Neural crest cell (in vitro differentiated cells): ENCODE measurements at regions not wholly inside any gene's neighbourhood (a gene's known extent, or its start where the extent isn't known, plus 50 kb on each side); places are given as distances from the start of the nearest gene placed in this dataset.
"Not testable (repeated sequence)": the region's sequence is repeated elsewhere in the genome, so short reads cannot be mapped to it uniquely, and the experiment has no call there.

Experiments
- DNase-seq: peaks from one replicate; pipeline ENCODE4 v3.0.0; 2021; ENCODE audit warnings: low read depth, mixed read lengths, low spot score
- H3K27ac Mint-ChIP-seq: one replicate; pipeline ENCODE4 v1.8.0; 2021; ENCODE audit warnings: mild to moderate bottlenecking, mixed read lengths; ENCODE audit not compliant: unreplicated experiment
- H3K27me3 Mint-ChIP-seq: 2 replicates; pipeline ENCODE4 v1.8.0; 2021; ENCODE audit warnings: low read depth, mild to moderate bottlenecking, mixed read lengths
- H3K36me3 Mint-ChIP-seq: 2 replicates; pipeline ENCODE4 v1.8.0; 2021; ENCODE audit warnings: low read depth, mild to moderate bottlenecking, mixed read lengths
- H3K4me1 Mint-ChIP-seq: 2 replicates; pipeline ENCODE4 v1.8.0; 2021; ENCODE audit warnings: mixed read lengths
- H3K4me3 Mint-ChIP-seq: one replicate; pipeline ENCODE4 v1.8.0; 2021; ENCODE audit warnings: mild to moderate bottlenecking, mixed read lengths
- H3K9me3 Mint-ChIP-seq: 2 replicates; pipeline ENCODE4 v1.8.0; 2021; ENCODE audit warnings: mixed read lengths
- CTCF ChIP-seq: fragments of 200-600 bp; sonication (generic); conservative IDR thresholded peaks from 2 replicates; pipeline ENCODE4 v1.5.0; 2021; ENCODE audit warnings: antibody characterized with exemption, mild to moderate bottlenecking

- H3K4me1 Mint-ChIP-seq: peaks cover 5% of the 10 kb centered on the region
- no peaks in the 10 kb centered on the region for H3K36me3 Mint-ChIP-seq
- no peak overlapping the region for H3K27ac Mint-ChIP-seq
- no peak overlapping the region for H3K4me3 Mint-ChIP-seq
- H3K9me3 Mint-ChIP-seq: no peaks in the 10 kb centered on the region
- DNase-seq: no peak
- no peak for TF ChIP-seq CTCF
- no peaks in the 10 kb centered on the region for H3K27me3 Mint-ChIP-seq
Observed at GRCh38 chr2:12918138-12918834, 201.6 kb downstream of the TRIB2 start.

- TF ChIP-seq CTCF: no peak
- Mint-ChIP-seq H3K4me1 (peaks cover 5% of the 10 kb centered on the region), H3K36me3 (no peaks in the 10 kb centered on the region), H3K27ac (no peak overlapping the region), H3K4me3 (no peak overlapping the region), H3K9me3 (no peaks in the 10 kb centered on the region), H3K27me3 (no peaks in the 10 kb centered on the region)
- no peak for DNase-seq
Observed at GRCh38 chr2:12918835-12919445, 202.2 kb downstream of the TRIB2 start.

- Mint-ChIP-seq H3K4me1 (peaks cover 5% of the 10 kb centered on the region), H3K9me3 (peaks cover 2% of the 10 kb centered on the region), H3K4me3 (no peak overlapping the region), H3K27ac (no peak overlapping the region), H3K27me3 (no peaks in the 10 kb centered on the region), H3K36me3 (peaks cover 2% of the 10 kb centered on the region)
- DNase-seq: no peak
- no peak for TF ChIP-seq CTCF
Observed at GRCh38 chr2:12921321-12921720, 204.6 kb downstream of the TRIB2 start.

GRCh38 chr2:12923907-12924610 lies 207.3 kb downstream of the TRIB2 start:
- no peak for TF ChIP-seq CTCF
- Mint-ChIP-seq H3K4me1 (peaks cover 13% of the 10 kb centered on the region), H3K27ac (no peak overlapping the region), H3K36me3 (peaks cover 2% of the 10 kb centered on the region), H3K9me3 (peaks cover 4% of the 10 kb centered on the region), H3K27me3 (no peaks in the 10 kb centered on the region), H3K4me3 (no peak overlapping the region)
- no peak for DNase-seq

- not testable (repeated sequence) for H3K27ac Mint-ChIP-seq, H3K36me3 Mint-ChIP-seq, H3K9me3 Mint-ChIP-seq, H3K27me3 Mint-ChIP-seq, DNase-seq, H3K4me3 Mint-ChIP-seq
- H3K4me1 Mint-ChIP-seq: peaks cover 25% of the 10 kb centered on the region
Observed at GRCh38 chr2:12926641-12927040, 209.9 kb downstream of the TRIB2 start.

GRCh38 chr2:12928197-12928774 lies 211.6 kb downstream of the TRIB2 start:
- Mint-ChIP-seq H3K4me1 (peaks cover 30% of the 10 kb centered on the region), H3K27ac (no peak overlapping the region), H3K27me3 (no peaks in the 10 kb centered on the region), H3K9me3 (peaks cover 4% of the 10 kb centered on the region), H3K4me3 (no peak overlapping the region), H3K36me3 (peaks cover 2% of the 10 kb centered on the region)
- TF ChIP-seq CTCF: no peak
- no peak for DNase-seq
